Right lobe of liver (tissue), 6 donors: ENCODE measurements at regions not wholly inside any gene's neighbourhood (a gene's known extent, or its start where the extent isn't known, plus 50 kb on each side); places are given as distances from the start of the nearest gene placed in this dataset.

ENCODE experiments used
- ATAC-seq, 4 donors: fragments of 200-7000 bp; cut with Tn5 transposase; one replicate each; pipeline ENCODE4 v1.9.1; 2020; ENCODE audit warnings: mild to moderate bottlenecking in 4 of 4, moderate library complexity in 4 of 4
- DNase-seq, 3 donors: peaks; one replicate each; pipeline ENCODE4 v3.0.0-alpha.2; 2020
- H3K27ac ChIP-seq, 3 donors: fragments of 200-600 bp; one replicate each; pipeline ENCODE4 v1.8.0; 2022
- H3K27me3 ChIP-seq, 2 donors: fragments of 200-600 bp; one replicate each; pipeline ENCODE4 v1.8.0; 2022
- H3K36me3 ChIP-seq, 4 donors: fragments of 200-600 bp; sonication (generic) in 1 of 4; one replicate each; pipeline versions ENCODE4 v1.5.1 to v1.8.0; 2017 to 2022; ENCODE audit warnings: control low read depth in 1 of 4
- H3K4me1 ChIP-seq, 4 donors: fragments of 200-600 bp; sonication (generic) in 1 of 4; one replicate each; pipeline versions ENCODE4 v1.5.1 to v1.8.0; 2017 to 2022; ENCODE audit warnings: control low read depth in 1 of 4
- H3K4me3 ChIP-seq, 3 donors: fragments of 200-600 bp; one replicate each; pipeline ENCODE4 v1.8.0; 2022
- H3K9me3 ChIP-seq, 4 donors: fragments of 200-600 bp; sonication (generic) in 1 of 4; one replicate each; pipeline versions ENCODE4 v1.5.1 to v1.8.0; 2017 to 2022; ENCODE audit warnings: control low read depth in 1 of 4
- POLR2A ChIP-seq: fragments of 450-650 bp; IDR thresholded peaks from one replicate; pipeline ENCODE4 v1.6.1; 2017; ENCODE audit warnings: antibody characterized with exemption, mild to moderate bottlenecking
- WGBS: methylation state at CpG from one replicate; pipeline ENCODE4 v1.1.6; 2018; ENCODE audit warnings: low coverage, low lambda C conversion rate; ENCODE audit not compliant: insufficient coverage; ENCODE audit errors: missing lambda C conversion rate; 5-methylcytosine and 5-hydroxymethylcytosine counted together
- intact Hi-C, 2 donors: fragments of 100-400 bp; cut with DNase I; formaldehyde crosslinking; loops; one replicate each; pipeline versions ENCODE4 v1.11.2 to v1.14.1; 2022
- TF ChIP-seq, protein P1 (sequence below), 4 donors: fragments of 200-600 bp in 3 of 4; fragments of 450-650 bp in 1 of 4; IDR thresholded peaks; one replicate each; pipeline versions ENCODE4 v1.5.1 to v1.8.0; 2016 to 2022; ENCODE audit warnings: antibody characterized with exemption in 4 of 4, mild to moderate bottlenecking in 2 of 4
- donor health status: DM: no; HTN: yes; CAD: no.
- donor health status: DM: no; HTN: no; CAD: no.
- donor health status: DM: no; HTN: no; CAD: no.
- donor health status: DM: no; HTN: yes; CAD: no.
- donor health status: DM: no; HTN: yes; CAD: no.

DNA sequence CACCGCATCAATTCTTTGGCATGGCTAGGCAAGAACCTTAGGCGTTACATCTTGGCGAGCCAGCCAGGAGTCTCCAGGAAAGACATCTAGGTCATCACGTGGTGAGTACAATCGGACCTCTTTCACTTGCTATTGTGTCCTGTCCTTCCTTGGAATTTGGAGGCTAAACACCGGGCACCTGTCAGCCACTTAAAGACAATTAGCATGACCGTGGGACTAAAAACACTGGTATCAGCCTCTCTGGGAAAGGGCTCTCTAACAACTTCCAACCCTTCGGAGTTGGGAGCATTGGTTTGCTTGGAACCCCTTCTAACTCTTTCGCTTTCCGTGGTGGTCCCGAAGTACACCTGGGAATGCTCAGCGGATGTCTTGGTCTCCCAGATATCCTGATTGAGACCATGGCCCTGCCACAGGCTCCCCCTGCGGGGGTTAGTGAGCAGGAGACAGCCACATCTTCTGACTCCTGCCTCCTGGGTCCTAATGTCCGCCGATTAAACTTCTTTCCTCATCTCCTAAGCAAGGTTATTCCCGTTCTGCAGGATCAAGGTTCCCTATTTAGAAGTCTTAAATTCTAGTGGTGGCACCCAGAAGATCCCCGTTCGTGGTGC, 971.7 kb downstream of the FSCB start:
- WGBS: 79% methylated on average over 11 of the region's 18 CpGs
- H3K4me3 ChIP-seq: no peak overlapping the region
- DNase-seq (no peak), ATAC-seq (no peak)
- no peak overlapping the region for H3K27ac ChIP-seq
- H3K4me1 ChIP-seq: no peaks in the 10 kb centered on the region
- H3K27me3 ChIP-seq: no peaks in the 10 kb centered on the region
- H3K36me3 ChIP-seq: no peaks in the 10 kb centered on the region
- intact Hi-C loops: no loop called here
- H3K9me3 ChIP-seq: no peaks in the 10 kb centered on the region
- TF ChIP-seq, protein P1, sequence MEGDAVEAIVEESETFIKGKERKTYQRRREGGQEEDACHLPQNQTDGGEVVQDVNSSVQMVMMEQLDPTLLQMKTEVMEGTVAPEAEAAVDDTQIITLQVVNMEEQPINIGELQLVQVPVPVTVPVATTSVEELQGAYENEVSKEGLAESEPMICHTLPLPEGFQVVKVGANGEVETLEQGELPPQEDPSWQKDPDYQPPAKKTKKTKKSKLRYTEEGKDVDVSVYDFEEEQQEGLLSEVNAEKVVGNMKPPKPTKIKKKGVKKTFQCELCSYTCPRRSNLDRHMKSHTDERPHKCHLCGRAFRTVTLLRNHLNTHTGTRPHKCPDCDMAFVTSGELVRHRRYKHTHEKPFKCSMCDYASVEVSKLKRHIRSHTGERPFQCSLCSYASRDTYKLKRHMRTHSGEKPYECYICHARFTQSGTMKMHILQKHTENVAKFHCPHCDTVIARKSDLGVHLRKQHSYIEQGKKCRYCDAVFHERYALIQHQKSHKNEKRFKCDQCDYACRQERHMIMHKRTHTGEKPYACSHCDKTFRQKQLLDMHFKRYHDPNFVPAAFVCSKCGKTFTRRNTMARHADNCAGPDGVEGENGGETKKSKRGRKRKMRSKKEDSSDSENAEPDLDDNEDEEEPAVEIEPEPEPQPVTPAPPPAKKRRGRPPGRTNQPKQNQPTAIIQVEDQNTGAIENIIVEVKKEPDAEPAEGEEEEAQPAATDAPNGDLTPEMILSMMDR (IDR thresholded peaks at IDR 0.05): no peak
- no peak for TF ChIP-seq POLR2A

- Histone ChIP-seq H3K4me3 (no peak overlapping the region), H3K9me3 (no peaks in the 10 kb centered on the region), H3K27ac (no peak overlapping the region), H3K36me3 (no peaks in the 10 kb centered on the region), H3K27me3 (no peaks in the 10 kb centered on the region), H3K4me1 (no peaks in the 10 kb centered on the region)
- ATAC-seq (no peak), DNase-seq (no peak)
- intact Hi-C loops: no loop called here
- no peak for TF ChIP-seq POLR2A
- TF ChIP-seq, protein P1 (IDR thresholded peaks at IDR 0.05): no peak
- 84% methylated on average over 16 of the region's 40 CpGs for WGBS
Observed at GRCh38 chr14:43532825-43533416, 974.2 kb downstream of the FSCB start.

DNA sequence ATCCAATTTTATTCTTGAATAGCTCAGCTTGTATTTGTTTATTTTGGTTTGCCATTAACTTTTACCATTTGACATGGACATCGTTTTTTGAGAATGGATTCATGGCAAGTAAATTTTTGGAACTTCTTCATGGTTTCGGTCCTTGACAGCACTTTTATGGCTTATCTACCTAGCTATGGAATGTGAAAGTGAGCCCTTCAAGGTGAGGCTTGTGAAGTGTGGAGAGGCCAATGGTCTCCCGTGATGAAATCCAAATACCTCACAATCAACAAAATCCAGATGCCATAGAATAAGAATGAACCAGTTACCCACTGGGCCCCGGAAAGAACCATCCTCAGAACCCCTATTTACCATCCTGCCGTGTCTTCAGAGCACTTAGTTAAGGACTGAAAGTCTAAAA, 978.8 kb downstream of the FSCB start:
- intact Hi-C loops: no loop called here
- no peak for DNase-seq
- ATAC-seq: no peak
- Histone ChIP-seq H3K4me3 (no peak overlapping the region), H3K36me3 (no peaks in the 10 kb centered on the region), H3K27ac (no peak overlapping the region), H3K4me1 (no peaks in the 10 kb centered on the region), H3K9me3 (no peaks in the 10 kb centered on the region), H3K27me3 (no peaks in the 10 kb centered on the region)
- WGBS: 59% methylated on average over 5 of the region's 5 CpGs
- TF ChIP-seq, protein P1 (IDR thresholded peaks at IDR 0.05): no peak
- TF ChIP-seq POLR2A: no peak

DNA sequence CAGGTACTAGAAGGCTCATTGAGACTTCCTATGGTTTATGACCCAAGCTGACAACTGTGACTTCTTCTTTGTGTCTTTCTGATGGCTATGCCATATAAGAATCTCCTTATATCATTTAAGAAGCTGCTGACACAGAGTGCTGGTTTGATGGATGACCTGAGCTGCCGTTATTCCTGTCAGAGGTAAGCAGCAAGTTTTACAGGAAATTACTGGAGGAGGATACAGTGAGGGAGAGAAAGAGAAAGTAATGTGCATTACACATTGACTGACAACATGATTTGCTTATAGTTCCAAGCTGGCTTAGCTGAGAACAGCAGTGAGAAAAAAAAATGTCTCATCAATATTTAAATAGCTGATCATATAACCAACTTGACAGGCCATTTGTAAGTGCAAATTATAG, 981.4 kb downstream of the FSCB start:
- WGBS: 36% methylated on average over 1 of the region's 1 CpG
- Histone ChIP-seq H3K4me3 (no peak overlapping the region), H3K27me3 (no peaks in the 10 kb centered on the region), H3K4me1 (no peaks in the 10 kb centered on the region), H3K27ac (no peak overlapping the region), H3K36me3 (no peaks in the 10 kb centered on the region), H3K9me3 (no peaks in the 10 kb centered on the region)
- no peak for TF ChIP-seq POLR2A
- TF ChIP-seq, protein P1 (IDR thresholded peaks at IDR 0.05): no peak
- no peak for ATAC-seq
- intact Hi-C loops: no loop called here
- DNase-seq: no peak
